Trophoblast cell (in vitro differentiated cells and primary cell): ENCODE measurements at regions not wholly inside any gene's neighbourhood (a gene's known extent, or its start where the extent isn't known, plus 50 kb on each side); places are given as distances from the start of the nearest gene placed in this dataset.

Experiments used
- DNase-seq, 2 donors: peaks; one replicate each; pipeline ENCODE4 v3.0.0-alpha.2; 2016
- H2AFZ ChIP-seq: 2 replicates; pipeline ENCODE4 v1.6.1; 2013; ENCODE audit warnings: low read length, moderate library complexity, mild to moderate bottlenecking; ENCODE audit not compliant: insufficient read depth, poor library complexity
- H2AK5ac ChIP-seq: 2 replicates; pipeline ENCODE4 v1.6.1; 2013; ENCODE audit warnings: mild to moderate bottlenecking, low read length
- H2BK120ac ChIP-seq: 2 replicates; pipeline ENCODE4 v1.6.1; 2013; ENCODE audit warnings: low read length, mild to moderate bottlenecking, moderate library complexity; ENCODE audit not compliant: insufficient read depth, poor library complexity
- H2BK12ac ChIP-seq: 2 replicates; pipeline ENCODE4 v1.6.1; 2013; ENCODE audit warnings: mild to moderate bottlenecking, low read length, moderate library complexity
- H2BK5ac ChIP-seq: 2 replicates; pipeline ENCODE4 v1.6.1; 2013; ENCODE audit warnings: low read length, low read depth, moderate library complexity, mild to moderate bottlenecking; ENCODE audit not compliant: poor library complexity
- H3K14ac ChIP-seq: 2 replicates; pipeline ENCODE4 v1.6.1; 2013; ENCODE audit warnings: mild to moderate bottlenecking, low read length
- H3K18ac ChIP-seq: 2 replicates; pipeline ENCODE4 v1.6.1; 2013; ENCODE audit warnings: mild to moderate bottlenecking, low read length
- H3K23ac ChIP-seq: 2 replicates; pipeline ENCODE4 v1.6.1; 2013; ENCODE audit warnings: low read length
- H3K27ac ChIP-seq: 2 replicates; pipeline ENCODE4 v1.5.1; 2013; ENCODE audit warnings: low read depth, mild to moderate bottlenecking, inconsistent platforms, low read length, moderate library complexity
- H3K27me3 ChIP-seq: 2 replicates; pipeline ENCODE4 v1.6.1; 2013; ENCODE audit warnings: inconsistent platforms, mild to moderate bottlenecking, low read length, moderate library complexity; ENCODE audit not compliant: insufficient read depth
- H3K36me3 ChIP-seq, 2 experiments: 1 replicate in 1 of 2; 2 replicates in 1 of 2; pipeline ENCODE4 v1.6.1; 2013; ENCODE audit warnings: low read length in 2 of 2, mild to moderate bottlenecking in 2 of 2, moderate library complexity in 1 of 2; ENCODE audit not compliant: insufficient read depth in 2 of 2, control insufficient read depth in 1 of 2
- H3K4ac ChIP-seq: 2 replicates; pipeline ENCODE4 v1.6.1; 2013; ENCODE audit warnings: low read depth, mild to moderate bottlenecking, low read length, moderate library complexity
- H3K4me1 ChIP-seq, 2 experiments: 1 replicate in 1 of 2; 2 replicates in 1 of 2; pipeline ENCODE4 v1.6.1; 2013; ENCODE audit warnings: low read length in 2 of 2, mild to moderate bottlenecking in 2 of 2, moderate library complexity in 1 of 2; ENCODE audit not compliant: insufficient read depth in 2 of 2, control insufficient read depth in 1 of 2
- H3K4me2 ChIP-seq: 2 replicates; pipeline ENCODE4 v1.6.1; 2013; ENCODE audit warnings: inconsistent platforms, mild to moderate bottlenecking, low read length, moderate library complexity
- H3K4me3 ChIP-seq: 2 replicates; pipeline ENCODE4 v1.5.1; 2013; ENCODE audit warnings: mild to moderate bottlenecking, low read depth, low read length, inconsistent platforms
- H3K79me1 ChIP-seq: one replicate; pipeline ENCODE4 v1.6.1; 2013; ENCODE audit warnings: low read length
- H3K79me2 ChIP-seq: 2 replicates; pipeline ENCODE4 v1.6.1; 2013; ENCODE audit warnings: low read length, mild to moderate bottlenecking; ENCODE audit not compliant: control insufficient read depth, insufficient read depth, poor library complexity
- H3K9ac ChIP-seq: 2 replicates; pipeline ENCODE4 v1.6.1; 2013; ENCODE audit warnings: mild to moderate bottlenecking, low read length
- H3K9me3 ChIP-seq: 2 replicates; pipeline ENCODE4 v1.6.1; 2013; ENCODE audit warnings: low read depth, mild to moderate bottlenecking, control low read depth, inconsistent platforms, low read length; ENCODE audit not compliant: insufficient read depth
- H4K12ac ChIP-seq: 2 replicates; pipeline ENCODE4 v1.6.1; 2013; ENCODE audit warnings: low read depth, mild to moderate bottlenecking, low read length, moderate library complexity
- H4K8ac ChIP-seq: 2 replicates; pipeline ENCODE4 v1.6.1; 2013; ENCODE audit warnings: low read depth, mild to moderate bottlenecking, low read length, moderate library complexity
- H4K91ac ChIP-seq: one replicate; pipeline ENCODE4 v1.6.1; 2013; ENCODE audit warnings: low read depth, mild to moderate bottlenecking, low read length, moderate library complexity
- WGBS: extraction: QIAGEN DNeasy Blood & Tissue Kit; methylation state at CpG from one replicate; pipeline ENCODE4 v1.1.7; 2013; ENCODE audit warnings: missing lambda C conversion rate; ENCODE audit not compliant: insufficient read length, insufficient coverage; ENCODE audit errors: extremely low coverage; 5-methylcytosine and 5-hydroxymethylcytosine counted together

DNA sequence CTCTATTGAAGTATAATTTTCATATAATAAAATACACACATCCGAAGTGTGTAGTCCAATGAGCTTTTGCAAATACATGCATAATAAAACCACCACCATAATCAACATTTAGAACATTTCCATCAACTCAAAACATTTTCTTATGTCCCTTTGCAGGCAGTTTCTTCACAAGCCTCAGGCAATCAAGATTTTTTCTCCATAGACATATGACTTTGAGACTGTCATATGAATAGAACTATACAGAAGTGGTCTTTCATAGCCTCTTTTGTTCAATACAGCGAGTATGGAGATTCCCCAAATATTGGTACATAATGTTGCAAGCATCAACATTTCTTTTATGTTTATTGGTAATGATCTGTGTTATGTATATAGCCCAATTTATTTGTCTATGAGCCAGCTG lies 983.2 kb downstream of the CDH11 start:
- WGBS: no CpG with 5 or more reads among the region's 2 CpGs

DNA sequence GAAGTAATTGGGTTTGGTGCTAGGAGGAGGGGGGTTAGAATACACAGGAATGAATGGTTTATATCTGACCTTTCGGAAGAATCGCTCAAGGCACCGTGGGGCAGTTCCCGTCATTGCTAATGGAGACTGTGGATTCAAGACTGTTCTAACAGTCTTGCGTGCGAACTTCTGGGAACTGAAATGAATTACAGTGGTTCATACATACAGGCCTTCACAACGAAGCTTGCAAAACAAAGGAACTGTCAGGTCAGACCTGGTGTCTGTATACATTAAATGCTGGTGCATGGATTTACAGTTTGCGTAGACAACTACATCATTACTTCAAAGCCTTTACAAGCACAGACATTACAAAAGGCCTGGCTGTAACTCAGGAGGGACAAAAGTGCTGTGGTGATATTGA lies 983.9 kb downstream of the CDH11 start:
- Histone ChIP-seq H2BK12ac (no peak overlapping the region), H2AK5ac (no peak overlapping the region), H3K14ac (no peak overlapping the region), H3K9ac (no peak overlapping the region), H3K27me3 (no peaks in the 10 kb centered on the region), H3K4me2 (no peak overlapping the region), H3K9me3 (no peaks in the 10 kb centered on the region), H2BK5ac (no peak overlapping the region), H3K4me1 (no peaks in the 10 kb centered on the region), H2AFZ (no peak overlapping the region), H3K27ac (no peak overlapping the region), H4K91ac (no peak overlapping the region), H4K8ac (no peak overlapping the region), H2BK120ac (no peak overlapping the region), H3K36me3 (no peaks in the 10 kb centered on the region), H3K18ac (no peak overlapping the region), H3K79me1 (no peaks in the 10 kb centered on the region), H3K23ac (no peak overlapping the region), H3K4ac (no peak overlapping the region), H4K12ac (no peak overlapping the region), H3K4me3 (no peak overlapping the region), H3K79me2 (no peaks in the 10 kb centered on the region)
- no CpG with 5 or more reads among the region's 8 CpGs for WGBS
- DNase-seq: no peak

More for the DNA sequence above, 983.2 kb downstream of the CDH11 start:
- Histone ChIP-seq H3K36me3 (no peaks in the 10 kb centered on the region), H3K4me3 (no peak overlapping the region), H3K79me2 (no peaks in the 10 kb centered on the region), H3K18ac (no peak overlapping the region), H3K9ac (no peak overlapping the region), H2AFZ (no peak overlapping the region), H2BK12ac (no peak overlapping the region), H4K91ac (no peak overlapping the region), H3K4ac (no peak overlapping the region), H3K4me1 (no peaks in the 10 kb centered on the region), H3K27me3 (no peaks in the 10 kb centered on the region), H3K27ac (no peak overlapping the region), H3K23ac (no peak overlapping the region), H3K9me3 (no peaks in the 10 kb centered on the region), H3K4me2 (no peak overlapping the region), H3K79me1 (no peaks in the 10 kb centered on the region), H2AK5ac (no peak overlapping the region), H2BK5ac (no peak overlapping the region), H2BK120ac (no peak overlapping the region), H4K12ac (no peak overlapping the region), H3K14ac (no peak overlapping the region), H4K8ac (no peak overlapping the region)
- no peak for DNase-seq

GRCh38 chr16:64136743-64137142 lies 985.1 kb downstream of the CDH11 start:
- Histone ChIP-seq H3K18ac (no peak overlapping the region), H3K14ac (no peak overlapping the region), H3K4me3 (no peak overlapping the region), H2AFZ (no peak overlapping the region), H4K12ac (no peak overlapping the region), H3K4me1 (no peaks in the 10 kb centered on the region), H3K9ac (no peak overlapping the region), H4K91ac (no peak overlapping the region), H3K27me3 (no peaks in the 10 kb centered on the region), H4K8ac (no peak overlapping the region), H2BK5ac (no peak overlapping the region), H2BK120ac (no peak overlapping the region), H3K27ac (no peak overlapping the region), H3K79me1 (no peaks in the 10 kb centered on the region), H3K4ac (no peak overlapping the region), H2BK12ac (no peak overlapping the region), H3K23ac (no peak overlapping the region), H3K36me3 (no peaks in the 10 kb centered on the region), H2AK5ac (no peak overlapping the region), H3K9me3 (no peaks in the 10 kb centered on the region), H3K79me2 (no peaks in the 10 kb centered on the region), H3K4me2 (no peak overlapping the region)
- DNase-seq: no peak
- WGBS: no CpG with 5 or more reads among the region's 3 CpGs

- H3K18ac ChIP-seq: no peak overlapping the region
- H4K8ac ChIP-seq: no peak overlapping the region
- no peak overlapping the region for H3K23ac ChIP-seq
- H2AK5ac ChIP-seq: no peak overlapping the region
- H3K9me3 ChIP-seq: no peaks in the 10 kb centered on the region
- H3K79me1 ChIP-seq: no peaks in the 10 kb centered on the region
- no peak overlapping the region for H4K91ac ChIP-seq
- H3K36me3 ChIP-seq: no peaks in the 10 kb centered on the region
- H3K4me3 ChIP-seq: no peak overlapping the region
- H2AFZ ChIP-seq: no peak overlapping the region
- H2BK120ac ChIP-seq: no peak overlapping the region
- no peak overlapping the region for H3K9ac ChIP-seq
- no peak overlapping the region for H3K4me2 ChIP-seq
- H3K27ac ChIP-seq: no peak overlapping the region
- H3K4me1 ChIP-seq: no peaks in the 10 kb centered on the region
- H4K12ac ChIP-seq: no peak overlapping the region
- no peaks in the 10 kb centered on the region for H3K27me3 ChIP-seq
- WGBS: no CpG with 5 or more reads among the region's 1 CpG
- H2BK12ac ChIP-seq: no peak overlapping the region
- H3K4ac ChIP-seq: no peak overlapping the region
- H3K14ac ChIP-seq: no peak overlapping the region
- no peak overlapping the region for H2BK5ac ChIP-seq
- no peak for DNase-seq
- H3K79me2 ChIP-seq: no peaks in the 10 kb centered on the region
These were observed 985.5 kb downstream of the CDH11 start for GRCh38 chr16:64136314-64136713.
